ENCODE measurements at regions not wholly inside any gene's neighbourhood (a gene's known extent, or its start where the extent isn't known, plus 50 kb on each side); places are given as distances from the start of the nearest gene placed in this dataset.

DNA sequence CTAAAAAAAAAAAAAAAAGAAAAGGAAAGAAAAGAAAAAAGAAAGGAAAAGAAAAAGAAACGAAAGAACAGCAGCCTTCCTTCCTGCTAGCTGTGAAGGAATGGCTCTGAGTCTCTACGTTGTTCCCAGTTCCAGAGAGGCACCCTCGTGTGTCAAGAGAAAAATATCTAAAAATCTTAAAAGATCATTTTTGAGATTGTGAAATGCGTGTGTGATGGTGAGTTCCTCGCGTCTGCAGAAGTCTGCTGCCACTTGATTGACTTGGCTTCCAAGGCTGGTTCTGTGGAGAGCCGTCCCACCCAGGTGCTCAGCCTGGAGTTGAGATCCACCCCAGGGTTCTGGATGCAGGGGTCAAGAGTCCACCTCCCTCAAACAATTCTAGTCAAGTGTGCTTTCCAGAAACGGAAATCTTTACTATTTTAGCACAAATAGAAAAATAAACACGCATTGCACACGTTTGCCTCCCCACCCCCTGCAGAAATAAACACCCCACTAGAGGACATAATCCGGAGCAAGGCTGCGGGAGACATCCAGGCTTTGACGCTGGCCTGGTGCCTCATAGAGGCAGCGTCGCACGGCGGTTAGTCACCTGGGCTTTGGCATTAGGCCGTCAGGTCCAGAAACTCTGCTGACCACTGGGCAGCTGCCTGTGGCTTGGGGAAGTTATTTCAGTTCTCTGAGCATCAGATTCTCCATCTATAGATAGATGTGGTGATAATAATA is 265.4 kb downstream of the FAM43A start:
- TF ChIP-seq, protein P1, sequence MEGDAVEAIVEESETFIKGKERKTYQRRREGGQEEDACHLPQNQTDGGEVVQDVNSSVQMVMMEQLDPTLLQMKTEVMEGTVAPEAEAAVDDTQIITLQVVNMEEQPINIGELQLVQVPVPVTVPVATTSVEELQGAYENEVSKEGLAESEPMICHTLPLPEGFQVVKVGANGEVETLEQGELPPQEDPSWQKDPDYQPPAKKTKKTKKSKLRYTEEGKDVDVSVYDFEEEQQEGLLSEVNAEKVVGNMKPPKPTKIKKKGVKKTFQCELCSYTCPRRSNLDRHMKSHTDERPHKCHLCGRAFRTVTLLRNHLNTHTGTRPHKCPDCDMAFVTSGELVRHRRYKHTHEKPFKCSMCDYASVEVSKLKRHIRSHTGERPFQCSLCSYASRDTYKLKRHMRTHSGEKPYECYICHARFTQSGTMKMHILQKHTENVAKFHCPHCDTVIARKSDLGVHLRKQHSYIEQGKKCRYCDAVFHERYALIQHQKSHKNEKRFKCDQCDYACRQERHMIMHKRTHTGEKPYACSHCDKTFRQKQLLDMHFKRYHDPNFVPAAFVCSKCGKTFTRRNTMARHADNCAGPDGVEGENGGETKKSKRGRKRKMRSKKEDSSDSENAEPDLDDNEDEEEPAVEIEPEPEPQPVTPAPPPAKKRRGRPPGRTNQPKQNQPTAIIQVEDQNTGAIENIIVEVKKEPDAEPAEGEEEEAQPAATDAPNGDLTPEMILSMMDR (IDR thresholded peaks at IDR 0.05 in 4 of 5, conservative IDR thresholded peaks at IDR 0.05 in 1 of 5), result no peak
- TF ChIP-seq POLR2A (IDR thresholded peaks at IDR 0.05), result no peak

Measured in gastrocnemius medialis (tissue), 4 donors.